Bronchial epithelial cell (primary cell): ENCODE measurements at regions not wholly inside any gene's neighbourhood (a gene's known extent, or its start where the extent isn't known, plus 50 kb on each side); places are given as distances from the start of the nearest gene placed in this dataset.

ENCODE experiments used
- DNase-seq: peaks from one replicate; pipeline ENCODE4 v3.0.0-alpha.2; 2010; ENCODE audit warnings: low read depth
- FAIRE-seq: peaks from 2 replicates; lab custom pipeline; 2011; peaks lifted over from hg19 to GRCh38; lab: Jason Lieb, UNC
- H3K27me3 ChIP-seq: 2 replicates; pipeline ENCODE4 v1.5.1; 2011; ENCODE audit warnings: low read length; ENCODE audit not compliant: control insufficient read depth, insufficient read depth
- H3K36me3 ChIP-seq: 2 replicates; pipeline ENCODE4 v1.5.1; 2011; ENCODE audit warnings: low read length; ENCODE audit not compliant: control insufficient read depth, insufficient read depth
- H3K4me3 ChIP-seq: 2 replicates; pipeline ENCODE4 v1.5.1; 2011; ENCODE audit warnings: mild to moderate bottlenecking, low read depth, low read length, control low read depth
- CTCF ChIP-seq: IDR thresholded peaks from 2 replicates; pipeline ENCODE4 v1.5.1; 2011; ENCODE audit warnings: mild to moderate bottlenecking, moderate library complexity, low read length, control low read depth, inconsistent platforms; ENCODE audit not compliant: insufficient read depth, severe bottlenecking

DNA sequence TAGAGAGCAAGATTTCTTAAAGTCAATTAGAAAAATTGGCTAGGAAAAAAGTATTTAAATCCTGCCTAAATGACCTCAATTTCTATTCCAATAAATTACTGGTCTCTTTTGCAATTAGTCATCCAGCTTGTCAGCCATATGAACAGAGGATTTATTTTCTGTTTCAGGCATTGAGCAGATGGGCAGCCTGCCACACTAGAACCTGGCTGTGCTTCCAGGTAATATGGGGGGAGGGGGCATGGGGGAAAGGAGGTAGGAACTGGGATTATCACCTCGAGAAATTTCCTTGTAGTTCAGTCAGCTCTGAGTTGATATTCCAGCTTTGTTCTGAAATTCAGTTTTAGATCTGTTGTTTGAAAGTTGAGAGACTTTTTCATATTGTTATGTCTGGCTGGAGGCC lies 206.3 kb upstream of the LCORL start:
- no peak for TF ChIP-seq CTCF
- H3K4me3 ChIP-seq: no peak overlapping the region
- FAIRE-seq (no peak), DNase-seq (no peak)
- no peaks in the 10 kb centered on the region for H3K27me3 ChIP-seq
- H3K36me3 ChIP-seq: no peaks in the 10 kb centered on the region

DNA sequence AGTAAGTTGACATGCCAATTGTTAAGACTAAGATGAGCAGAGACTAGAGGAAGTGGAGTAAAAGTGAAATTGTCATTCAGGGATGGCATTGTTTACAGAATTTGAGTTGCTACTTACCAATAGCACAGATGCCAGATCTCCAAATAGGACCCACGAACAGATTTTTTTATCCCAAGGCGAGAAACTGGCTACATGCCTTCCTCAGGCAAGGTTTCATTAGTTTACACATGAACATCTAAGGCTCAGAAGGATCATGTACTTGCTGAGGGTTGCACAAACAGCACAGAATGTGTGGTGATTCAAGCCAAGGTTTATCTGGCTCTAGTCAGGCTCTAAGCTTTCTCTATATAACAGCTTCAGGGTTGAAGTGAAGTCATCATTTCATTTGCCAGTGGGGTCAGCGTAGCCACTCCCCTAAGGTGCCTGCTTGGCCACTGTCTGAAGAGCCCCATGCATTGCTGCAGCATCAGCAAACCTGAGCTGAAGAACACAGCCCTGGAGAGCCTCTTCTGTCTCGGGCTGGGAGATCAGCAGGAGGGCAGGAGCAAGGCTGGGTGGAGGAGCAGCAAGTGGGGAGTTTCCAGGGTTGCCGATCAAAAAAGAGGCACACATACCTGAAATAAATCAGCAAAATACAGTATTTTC lies 193.0 kb upstream of the LCORL start:
- no peak for TF ChIP-seq CTCF
- no peak overlapping the region for H3K4me3 ChIP-seq
- H3K27me3 ChIP-seq: no peaks in the 10 kb centered on the region
- DNase-seq (no peak), FAIRE-seq (no peak)
- no peaks in the 10 kb centered on the region for H3K36me3 ChIP-seq

DNA sequence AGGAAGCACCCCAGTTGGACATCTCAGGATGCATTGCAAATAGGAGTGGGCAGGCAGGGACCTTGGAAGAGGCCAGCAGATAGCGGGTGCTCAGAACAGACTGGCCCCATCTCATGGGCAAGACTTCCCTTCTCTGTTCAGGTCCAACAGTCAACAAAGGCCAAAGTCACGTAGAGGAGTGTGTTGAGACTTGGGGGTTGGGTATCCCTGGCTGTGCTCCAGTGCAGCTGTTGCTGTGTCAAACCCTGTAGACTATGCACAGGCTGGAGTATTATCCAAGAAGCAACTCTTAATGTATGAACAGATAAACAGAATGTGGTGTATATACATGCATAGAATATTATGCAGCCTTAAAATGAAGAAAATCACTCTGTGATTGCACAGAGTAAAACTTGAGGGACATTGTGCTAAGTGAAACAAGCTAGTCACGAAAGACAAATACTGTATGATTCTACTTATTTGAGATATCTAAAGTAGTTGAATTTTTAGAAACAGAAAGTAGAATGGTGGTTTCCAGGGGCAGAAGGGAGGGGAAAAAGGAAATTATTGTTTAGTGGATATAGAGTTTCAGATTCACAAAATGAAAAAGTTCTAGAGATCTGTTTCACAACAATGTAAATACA lies 192.1 kb upstream of the LCORL start:
- Histone ChIP-seq H3K36me3 (no peaks in the 10 kb centered on the region), H3K4me3 (no peak overlapping the region), H3K27me3 (no peaks in the 10 kb centered on the region)
- FAIRE-seq: no peak
- no peak for DNase-seq
- no peak for TF ChIP-seq CTCF

DNA sequence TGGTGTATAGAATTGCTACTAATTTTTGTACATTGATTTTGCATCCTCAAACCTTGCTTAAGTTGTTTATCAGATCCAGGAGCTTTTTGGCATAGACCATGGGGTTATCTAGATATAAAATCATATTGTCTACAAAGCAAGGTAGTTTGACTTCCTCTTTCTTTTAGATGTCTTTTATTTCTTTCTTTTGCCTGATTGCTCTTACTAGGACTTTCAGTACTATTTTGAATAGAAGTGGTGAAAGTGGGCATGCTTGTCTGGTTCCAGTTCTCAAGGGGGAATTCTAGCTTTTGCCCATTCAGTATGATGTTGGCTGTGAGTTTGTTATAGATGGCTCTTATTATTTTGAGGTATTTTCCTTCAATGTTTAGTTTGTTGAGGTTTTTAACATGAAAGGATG lies 187.9 kb upstream of the LCORL start:
- H3K4me3 ChIP-seq: no peak overlapping the region
- H3K36me3 ChIP-seq: no peaks in the 10 kb centered on the region
- TF ChIP-seq CTCF: no peak
- DNase-seq: no peak
- no peaks in the 10 kb centered on the region for H3K27me3 ChIP-seq
- no peak for FAIRE-seq

DNA sequence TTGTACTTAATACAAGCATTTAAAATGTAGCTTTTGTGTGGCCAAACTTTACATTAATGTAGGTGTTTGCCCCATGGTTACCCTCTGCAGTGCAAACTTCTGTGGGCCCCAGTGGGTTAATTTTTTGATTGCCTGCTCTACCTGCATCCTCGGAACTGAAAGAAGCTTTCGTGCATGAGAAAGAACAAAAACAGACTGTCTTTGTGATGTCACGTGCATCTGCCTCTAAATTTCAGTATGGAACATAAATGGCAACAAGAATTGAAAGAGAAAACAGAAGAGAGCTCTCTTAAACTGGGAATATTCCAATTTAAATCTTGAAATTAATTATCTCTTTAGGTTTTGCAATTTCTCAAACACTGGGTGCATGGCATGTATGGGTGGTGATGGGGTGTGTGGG lies 182.4 kb upstream of the LCORL start:
- DNase-seq: no peak
- Histone ChIP-seq H3K4me3 (no peak overlapping the region), H3K36me3 (no peaks in the 10 kb centered on the region), H3K27me3 (no peaks in the 10 kb centered on the region)
- no peak for FAIRE-seq
- no peak for TF ChIP-seq CTCF

GRCh38 chr4:18202486-18202885 lies 180.9 kb upstream of the LCORL start:
- H3K4me3 ChIP-seq: no peak overlapping the region
- no peaks in the 10 kb centered on the region for H3K27me3 ChIP-seq
- TF ChIP-seq CTCF: no peak
- FAIRE-seq: no peak
- DNase-seq: no peak
- H3K36me3 ChIP-seq: no peaks in the 10 kb centered on the region
